A673 (cell line): ENCODE measurements at regions not wholly inside any gene's neighbourhood (a gene's known extent, or its start where the extent isn't known, plus 50 kb on each side); places are given as distances from the start of the nearest gene placed in this dataset.

Experiments used
- BruUV-seq: library from RNA; stranded (reverse); fragments of 400-500 nt; replicated peaks from 2 replicates; lab custom pipeline; 2021; lab: Mats Ljungman, UMichigan
- CTCF ChIA-PET: fragments of 300-600 bp; sonication (Branson Sonifier 250); formaldehyde crosslinking; loops from one replicate; lab custom pipeline; 2022; ENCODE audit warnings: antibody characterized with exemption; lab: Charles Lee
- POLR2A ChIA-PET: fragments of 300-600 bp; sonication (Branson Sonifier 250); formaldehyde crosslinking; loops from one replicate; lab custom pipeline; 2022; ENCODE audit warnings: antibody characterized with exemption; ENCODE audit not compliant: low non-redundant PET; lab: Charles Lee
- DNase-seq: peaks from one replicate; pipeline ENCODE4 v3.0.0-alpha.2; 2015; ENCODE audit warnings: low spot score
- H3K27ac ChIP-seq: fragments of 200-600 bp; sonication (generic); 2 replicates; pipeline ENCODE4 v1.5.1; 2016; ENCODE audit warnings: mixed run types, low read depth, mild to moderate bottlenecking, mixed read lengths, antibody characterized with exemption, low read length; ENCODE audit not compliant: poor library complexity, severe bottlenecking
- H3K27me3 ChIP-seq: fragments of 200-600 bp; sonication (generic); replicated peaks from 2 replicates; pipeline ENCODE4 v1.6.1; 2017; ENCODE audit warnings: mixed run types, low read depth, mild to moderate bottlenecking, mixed read lengths, antibody characterized with exemption, low read length; ENCODE audit not compliant: insufficient read depth, poor library complexity
- H3K36me3 ChIP-seq: fragments of 200-600 bp; sonication (generic); 2 replicates; pipeline ENCODE4 v1.6.1; 2016; ENCODE audit warnings: mixed run types, mild to moderate bottlenecking, mixed read lengths, antibody characterized with exemption, low read length; ENCODE audit not compliant: insufficient read depth, poor library complexity, severe bottlenecking
- H3K4me1 ChIP-seq: fragments of 200-600 bp; sonication (generic); 2 replicates; pipeline ENCODE4 v1.6.1; 2017; ENCODE audit warnings: mixed run types, mild to moderate bottlenecking, mixed read lengths, antibody characterized with exemption, low read length; ENCODE audit not compliant: insufficient read depth, poor library complexity, severe bottlenecking
- H3K4me3 ChIP-seq: fragments of 200-600 bp; sonication (generic); 2 replicates; pipeline ENCODE4 v1.5.1; 2016; ENCODE audit warnings: low read depth, mixed run types, mild to moderate bottlenecking, mixed read lengths, low read length; ENCODE audit not compliant: poor library complexity, severe bottlenecking
- H3K9me3 ChIP-seq: fragments of 200-600 bp; sonication (generic); 2 replicates; pipeline ENCODE4 v1.6.1; 2016; ENCODE audit warnings: mixed run types, low read depth, mild to moderate bottlenecking, mixed read lengths, antibody characterized with exemption, low read length; ENCODE audit not compliant: poor library complexity, severe bottlenecking
- CTCF ChIP-seq: fragments of 300-800, 200-600 bp; sonication (generic); conservative IDR thresholded peaks from 2 replicates; pipeline ENCODE4 v1.5.1; 2017; ENCODE audit warnings: low read depth, mild to moderate bottlenecking, antibody characterized with exemption, low read length, moderate library complexity, mixed read lengths
- EZH2 ChIP-seq: fragments of 200-600 bp; sonication (generic); IDR thresholded peaks from 2 replicates; pipeline ENCODE4 v1.6.1; 2017; ENCODE audit warnings: borderline replicate concordance, low read depth, mild to moderate bottlenecking, mixed read lengths, antibody characterized with exemption, low read length; ENCODE audit not compliant: poor library complexity, severe bottlenecking
- intact Hi-C: fragments of 100-400 bp; cut with micrococcal nuclease; formaldehyde crosslinking; loops from one replicate; pipeline ENCODE4 v1.10.0; 2022; ENCODE audit not compliant: unreplicated experiment

GRCh38 chr11:87491381-87491780, 453.6 kb downstream of the TMEM135 start:
- ChIA-PET CTCF (no interaction called here), POLR2A (no interaction called here)

GRCh38 chr11:87490671-87491070, 452.9 kb downstream of the TMEM135 start:
- DNase-seq: no peak
- TF ChIP-seq CTCF: no peak
- no peaks in the 10 kb centered on the region for H3K36me3 ChIP-seq
- intact Hi-C loops: no loop called here
- peaks cover 3% of the 10 kb centered on the region for H3K27me3 ChIP-seq
- CTCF ChIA-PET: no interaction called here
- H3K4me1 ChIP-seq: no peaks in the 10 kb centered on the region
- POLR2A ChIA-PET: no interaction called here
- no peak overlapping the region for H3K27ac ChIP-seq
- H3K9me3 ChIP-seq: no peaks in the 10 kb centered on the region
- no TSS peak for BruUV-seq
- H3K4me3 ChIP-seq: no peak overlapping the region

More at GRCh38 chr11:87491381-87491780, 453.6 kb downstream of the TMEM135 start:
- Histone ChIP-seq H3K27ac (no peak overlapping the region), H3K4me1 (no peaks in the 10 kb centered on the region), H3K36me3 (no peaks in the 10 kb centered on the region), H3K4me3 (no peak overlapping the region), H3K27me3 (peaks cover 3% of the 10 kb centered on the region), H3K9me3 (no peaks in the 10 kb centered on the region)
- TF ChIP-seq CTCF (no peak), EZH2 (no peak)
- DNase-seq: no peak
- intact Hi-C loops: no loop called here
- BruUV-seq: no TSS peak

- TF ChIP-seq EZH2 (no peak), CTCF (no peak)
- DNase-seq: no peak
- BruUV-seq: no TSS peak
- no peaks in the 10 kb centered on the region for H3K36me3 ChIP-seq
- intact Hi-C loops: no loop called here
- no peaks in the 10 kb centered on the region for H3K4me1 ChIP-seq
- POLR2A ChIA-PET: no interaction called here
- no peaks in the 10 kb centered on the region for H3K9me3 ChIP-seq
- CTCF ChIA-PET: no interaction called here
- H3K4me3 ChIP-seq: no peak overlapping the region
- H3K27me3 ChIP-seq: peaks cover 16% of the 10 kb centered on the region
- no peak overlapping the region for H3K27ac ChIP-seq
Measured at GRCh38 chr11:87484566-87484965, 446.8 kb downstream of the TMEM135 start.
